Epithelial cell of proximal tubule (primary cell): ENCODE measurements at regions not wholly inside any gene's neighbourhood (a gene's known extent, or its start where the extent isn't known, plus 50 kb on each side); places are given as distances from the start of the nearest gene placed in this dataset.

Experiments used
- DNase-seq: peaks from one replicate; pipeline ENCODE4 v3.0.0-alpha.2; 2011; ENCODE audit warnings: low read depth
- H3K4me3 ChIP-seq: 2 replicates; pipeline ENCODE4 v1.5.1; 2011; ENCODE audit warnings: low read depth, mild to moderate bottlenecking, low read length
- TF ChIP-seq, protein P1 (sequence below): conservative IDR thresholded peaks from 2 replicates; pipeline ENCODE4 v1.5.1; 2012; ENCODE audit warnings: low read depth, mild to moderate bottlenecking, low read length

DNA sequence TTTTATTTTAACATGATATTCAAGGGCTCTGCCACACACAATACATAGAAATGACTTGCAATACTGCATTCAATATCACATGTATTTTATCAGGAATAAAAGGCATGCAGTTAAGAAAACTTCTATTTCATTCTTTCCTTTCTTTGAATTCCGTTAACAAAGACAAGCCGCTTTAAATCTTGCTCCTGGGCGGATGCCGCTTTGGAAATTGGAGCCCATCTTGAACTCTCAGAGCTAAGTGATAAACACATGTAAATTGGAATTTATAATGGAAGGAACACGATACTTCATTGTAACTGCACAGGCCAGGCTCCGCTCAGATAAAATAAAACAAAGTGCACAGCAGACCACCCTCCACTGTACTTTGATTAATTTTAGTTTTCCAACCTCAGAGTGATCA, 774.5 kb upstream of the COBL start:
- H3K4me3 ChIP-seq: no peak overlapping the region
- TF ChIP-seq, protein P1, sequence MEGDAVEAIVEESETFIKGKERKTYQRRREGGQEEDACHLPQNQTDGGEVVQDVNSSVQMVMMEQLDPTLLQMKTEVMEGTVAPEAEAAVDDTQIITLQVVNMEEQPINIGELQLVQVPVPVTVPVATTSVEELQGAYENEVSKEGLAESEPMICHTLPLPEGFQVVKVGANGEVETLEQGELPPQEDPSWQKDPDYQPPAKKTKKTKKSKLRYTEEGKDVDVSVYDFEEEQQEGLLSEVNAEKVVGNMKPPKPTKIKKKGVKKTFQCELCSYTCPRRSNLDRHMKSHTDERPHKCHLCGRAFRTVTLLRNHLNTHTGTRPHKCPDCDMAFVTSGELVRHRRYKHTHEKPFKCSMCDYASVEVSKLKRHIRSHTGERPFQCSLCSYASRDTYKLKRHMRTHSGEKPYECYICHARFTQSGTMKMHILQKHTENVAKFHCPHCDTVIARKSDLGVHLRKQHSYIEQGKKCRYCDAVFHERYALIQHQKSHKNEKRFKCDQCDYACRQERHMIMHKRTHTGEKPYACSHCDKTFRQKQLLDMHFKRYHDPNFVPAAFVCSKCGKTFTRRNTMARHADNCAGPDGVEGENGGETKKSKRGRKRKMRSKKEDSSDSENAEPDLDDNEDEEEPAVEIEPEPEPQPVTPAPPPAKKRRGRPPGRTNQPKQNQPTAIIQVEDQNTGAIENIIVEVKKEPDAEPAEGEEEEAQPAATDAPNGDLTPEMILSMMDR: no peak
- no peak for DNase-seq

DNA sequence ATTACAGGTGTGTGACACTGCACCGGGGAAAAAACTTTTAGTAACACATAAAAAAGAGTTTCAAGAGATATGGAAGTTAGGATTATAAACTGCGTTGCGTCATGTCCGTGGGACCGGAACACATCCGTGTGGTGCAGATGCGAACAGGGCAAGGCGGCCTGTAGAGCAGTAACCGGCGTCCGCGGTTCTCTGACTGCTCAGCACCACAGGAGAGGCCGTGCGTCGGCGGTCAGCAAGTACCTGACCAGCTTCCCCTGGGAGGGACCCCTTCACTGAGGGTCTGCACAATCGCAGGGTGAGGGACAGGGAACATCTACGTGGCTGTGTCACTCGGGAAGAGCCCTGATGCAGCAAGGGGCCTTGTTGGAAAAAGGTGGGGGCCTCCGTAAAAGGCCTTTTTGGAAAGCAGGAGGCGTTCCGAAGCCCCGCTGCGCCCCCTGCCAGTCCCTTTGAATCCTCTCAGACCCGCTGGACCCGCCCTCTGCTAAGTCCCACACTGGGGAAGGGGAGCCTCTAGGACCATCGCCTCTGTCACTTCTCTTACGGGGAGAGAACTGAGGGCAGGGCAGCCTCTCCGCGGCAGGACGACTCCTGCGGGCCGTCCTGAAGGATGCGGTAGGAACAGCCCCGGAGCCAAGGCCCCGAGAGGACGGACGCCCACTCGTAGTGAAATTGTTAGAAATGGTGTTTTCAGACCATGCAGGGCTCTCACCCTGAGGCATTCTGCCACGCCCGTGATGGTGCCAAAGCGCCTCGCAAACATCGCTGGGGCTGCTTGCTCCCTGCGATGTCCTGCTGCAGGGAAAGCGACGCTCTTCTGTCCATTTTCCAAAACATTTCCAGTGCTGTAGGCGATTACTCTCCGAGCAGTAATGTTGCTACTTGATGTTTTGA, 771.6 kb upstream of the COBL start:
- TF ChIP-seq, protein P1: peak; percentile 5
- H3K4me3 ChIP-seq: peak overlapping the region; percentile 24

DNA sequence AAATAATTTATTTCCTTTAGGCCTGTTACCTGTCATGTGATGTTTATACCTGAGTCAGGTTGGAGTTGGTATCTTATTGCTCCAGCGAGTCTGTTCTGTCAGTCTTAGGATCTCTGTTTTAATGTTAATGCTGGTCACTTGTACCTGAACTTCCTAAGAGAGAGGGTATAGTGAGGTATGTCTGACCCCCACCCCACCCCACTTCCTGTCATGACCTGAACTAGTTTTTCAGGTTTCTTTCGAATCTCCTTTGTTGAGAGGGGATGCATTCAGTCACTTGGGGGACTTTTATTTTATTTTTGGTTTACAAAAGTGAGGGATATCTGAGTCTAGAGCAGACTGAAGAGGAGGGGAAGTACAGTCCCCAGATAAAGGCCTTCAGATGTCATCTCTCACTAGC, 769.0 kb upstream of the COBL start:
- no peak for DNase-seq
- H3K4me3 ChIP-seq: no peak overlapping the region
- TF ChIP-seq, protein P1: no peak

More for the DNA sequence above, 771.6 kb upstream of the COBL start:
- DNase-seq: no peak

DNA sequence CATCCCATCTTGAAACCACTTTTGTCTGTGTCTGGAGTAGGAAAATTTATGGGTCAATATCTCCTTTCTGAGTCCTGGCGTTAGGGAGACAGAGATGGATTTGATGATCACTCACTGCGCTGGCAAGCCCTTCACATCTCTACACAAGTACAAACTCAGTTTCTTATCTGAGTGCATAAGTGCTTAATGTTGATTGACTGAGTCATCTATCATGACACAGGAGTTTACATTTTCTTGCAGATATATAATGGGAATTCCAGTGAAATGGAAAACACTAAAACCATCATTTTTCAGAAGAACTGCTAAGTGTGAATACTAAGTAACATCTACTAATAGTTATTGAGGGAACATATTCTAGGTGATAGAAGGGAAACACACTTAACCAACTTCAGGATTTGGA, 763.9 kb upstream of the COBL start:
- DNase-seq: no peak
- H3K4me3 ChIP-seq: no peak overlapping the region
- TF ChIP-seq, protein P1: no peak

DNA sequence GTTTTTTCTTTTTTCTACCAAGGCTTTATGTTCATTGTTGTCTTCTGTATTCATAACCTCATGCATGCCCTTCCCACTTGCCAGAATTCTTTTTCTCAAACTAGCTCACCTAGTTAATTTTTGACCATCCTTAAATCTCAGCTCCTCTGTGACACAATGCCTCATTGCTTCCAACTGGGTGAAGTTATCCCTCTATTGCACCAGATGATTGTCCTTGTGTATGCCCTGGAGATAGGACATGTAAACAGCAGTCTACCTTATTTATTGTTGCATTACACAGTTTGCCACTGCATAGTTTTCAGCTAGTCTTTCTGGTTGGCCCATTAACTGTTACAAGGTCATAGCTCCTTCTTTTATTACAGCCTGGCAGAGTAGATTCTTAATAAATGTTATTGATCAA, 763.1 kb upstream of the COBL start:
- no peak for DNase-seq
- TF ChIP-seq, protein P1: no peak
- H3K4me3 ChIP-seq: no peak overlapping the region

DNA sequence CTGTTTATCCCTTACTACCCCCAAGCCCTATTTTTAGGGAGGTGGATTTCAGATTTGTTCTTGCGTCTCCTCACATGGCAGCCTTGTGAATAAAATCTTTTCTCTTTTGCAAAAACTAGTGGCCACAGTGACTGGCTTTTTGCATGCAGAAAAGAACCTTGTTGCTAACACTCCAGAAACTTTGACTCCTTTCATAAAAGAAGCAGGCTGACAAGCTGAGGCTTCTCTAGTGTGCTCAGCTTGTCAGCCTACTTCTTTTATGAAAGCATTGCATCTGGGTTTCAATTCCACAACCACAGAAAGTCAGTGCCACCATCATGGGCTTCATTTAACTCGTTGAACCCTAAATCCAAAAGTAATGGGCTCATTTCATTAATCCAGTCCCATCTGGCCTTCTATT, 761.0 kb upstream of the COBL start:
- H3K4me3 ChIP-seq: no peak overlapping the region
- TF ChIP-seq, protein P1: no peak
- DNase-seq: no peak

DNA sequence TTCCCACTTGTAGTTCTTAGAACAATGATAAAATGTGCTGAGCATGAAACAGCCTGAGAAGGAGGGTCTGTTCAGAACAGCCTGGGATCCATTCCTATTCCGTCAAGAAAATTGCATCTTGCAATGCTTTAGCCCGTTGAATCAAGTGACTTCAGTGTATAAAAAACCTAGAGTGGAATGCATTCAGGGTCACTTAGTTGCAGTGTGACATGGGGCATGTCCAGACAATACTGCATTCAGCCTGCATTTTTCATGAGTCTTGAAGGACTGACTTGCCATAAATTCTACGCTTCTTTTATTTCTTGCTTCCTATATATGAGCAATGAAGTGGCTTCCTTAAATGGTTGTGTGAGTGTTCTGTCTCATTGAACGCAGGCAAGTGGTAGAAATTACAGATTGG, 758.3 kb upstream of the COBL start:
- no peak overlapping the region for H3K4me3 ChIP-seq
- TF ChIP-seq, protein P1: no peak
- DNase-seq: no peak
